ENCODE measurements at regions not wholly inside any gene's neighbourhood (a gene's known extent, or its start where the extent isn't known, plus 50 kb on each side); places are given as distances from the start of the nearest gene placed in this dataset.

DNA sequence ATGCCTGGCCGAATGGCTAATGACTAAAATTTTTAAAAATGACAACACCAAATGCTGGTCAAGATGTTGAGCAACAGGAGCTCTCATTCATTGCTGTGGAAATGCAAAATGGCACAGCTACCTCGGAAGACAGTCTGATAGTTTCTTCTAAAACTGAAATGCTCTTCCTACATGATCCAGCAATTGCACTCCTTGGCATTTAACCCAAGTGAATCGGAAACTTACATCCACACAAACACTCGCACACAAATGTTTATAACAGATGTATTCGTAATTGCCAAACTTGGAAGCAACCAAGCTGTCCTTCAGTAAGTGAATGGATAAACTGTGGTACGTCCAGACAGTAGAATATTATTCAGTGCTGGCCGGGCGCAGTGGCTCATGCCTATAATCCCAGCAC, 56.4 kb upstream of the NCOA3 start:
- Histone ChIP-seq H4K8ac (ENCODE audit: extremely low read depth, insufficient read depth, low read length) (no peak overlapping the region), H3K14ac (ENCODE audit: insufficient read length) (no peak overlapping the region), H3K4me3 (ENCODE audit: extremely low read depth in 1 of 4, insufficient read depth in 2 of 4, low read depth in 3 of 4, low read length in 4 of 4) (no peak overlapping the region), H3K79me1 (ENCODE audit: low read depth, low read length) (no peaks in the 10 kb centered on the region), H2AFZ (ENCODE audit: low read length) (no peak overlapping the region), H3K79me2 (ENCODE audit: control insufficient read depth in 1 of 2, insufficient read depth in 2 of 2, low read length in 2 of 2) (no peaks in the 10 kb centered on the region), H3K23me2 (ENCODE audit: low read depth, low read length) (no peaks in the 10 kb centered on the region), H3K27ac (ENCODE audit: low read depth, low read length) (no peak overlapping the region), H3K18ac (ENCODE audit: extremely low read depth, low read length) (no peak overlapping the region), H4K20me1 (replicated peaks in 1 of 2; ENCODE audit: control insufficient read depth in 1 of 2, insufficient read depth in 2 of 2, low read length in 2 of 2) (no peaks in the 10 kb centered on the region), H3K23ac (ENCODE audit: insufficient read length) (no peak overlapping the region), H2BK12ac (ENCODE audit: low read depth, low read length) (no peak overlapping the region), H3K27me3 (replicated peaks in 1 of 4; ENCODE audit: control insufficient read depth in 3 of 4, extremely low read depth in 1 of 4, insufficient read depth in 3 of 4, low read length in 3 of 4) (no peaks in the 10 kb centered on the region), H2AK5ac (ENCODE audit: low read depth, low read length) (no peak overlapping the region), H3K4me2 (ENCODE audit: insufficient read depth in 1 of 2, low read depth in 2 of 2, low read length in 2 of 2) (no peak overlapping the region), H3K56ac (replicated peaks; ENCODE audit: insufficient read length, low read depth, low read length) (no peak overlapping the region), H3K4ac (replicated peaks; ENCODE audit: insufficient read length, low read depth, low read length) (no peak overlapping the region), H2BK15ac (ENCODE audit: low read length) (no peak overlapping the region), H3K9ac (replicated peaks in 1 of 4; ENCODE audit: extremely low read depth in 1 of 4, low read depth in 3 of 4, low read length in 3 of 4) (no peak overlapping the region), H3K9me3 (ENCODE audit: insufficient read depth in 2 of 2, low read depth in 1 of 2, low read length in 1 of 2) (no peaks in the 10 kb centered on the region), H2BK5ac (ENCODE audit: low read depth, low read length) (no peak overlapping the region), H4K91ac (replicated peaks; ENCODE audit: insufficient read length, low read length) (no peak overlapping the region), H2BK20ac (ENCODE audit: low read length) (no peak overlapping the region), H2BK120ac (replicated peaks; ENCODE audit: low read depth, low read length) (no peak overlapping the region), H4K5ac (ENCODE audit: insufficient read length, low read depth, low read length) (no peak overlapping the region), H3K4me1 (replicated peaks in 1 of 4; ENCODE audit: control insufficient read depth in 3 of 4, insufficient read depth in 4 of 4, low read length in 3 of 4) (no peaks in the 10 kb centered on the region), H3K36me3 (ENCODE audit: control insufficient read depth in 2 of 4, insufficient read depth in 4 of 4, low read length in 3 of 4) (no peaks in the 10 kb centered on the region)
- WGBS, 2 experiments (ENCODE audit: extremely low coverage in 1 of 2, insufficient coverage in 1 of 2, insufficient read length in 1 of 2, insufficient replicate concordance in 2 of 2, low coverage in 1 of 2, low lambda C conversion rate in 2 of 2, missing lambda C conversion rate in 1 of 2) = 94% methylated on average over 8 of the region's 8 CpGs; no CpG with 5 or more reads in 1 of the 2 experiments
- DNase-seq (ENCODE audit: low read depth in 1 of 2, low spot score in 2 of 2) (no peak), FAIRE-seq (no peak)
- POLR2A ChIA-PET (ENCODE audit: partially characterized antibody) = interaction anchor here (0.7 kb wide), 1 partner anchor 27 kb away, joined by 3 read pairs; no protein-coding TSS in a partner anchor
- CTCF ChIA-PET (ENCODE audit: partially characterized antibody) = interaction anchor here (0.7 kb wide), 1 partner anchor 220 kb away, joined by 3 read pairs; no protein-coding TSS in a partner anchor
- TF ChIP-seq SAP30 (IDR thresholded peaks at IDR 0.05; ENCODE audit: insufficient read depth, insufficient replicate concordance, low read length) = no peak
- no peak for TF ChIP-seq JUND (IDR thresholded peaks at IDR 0.05; ENCODE audit: low read length)
- no peak for TF ChIP-seq ZNF274 (IDR thresholded peaks at IDR 0.05; ENCODE audit: borderline replicate concordance, extremely low read depth, low read length)
- TF ChIP-seq SP1 (IDR thresholded peaks at IDR 0.05; ENCODE audit: low read depth, low read length) = no peak
- TF ChIP-seq HDAC6 (IDR thresholded peaks at IDR 0.05; ENCODE audit: low read depth, low read length) = no peak
- TF ChIP-seq TCF12 (IDR thresholded peaks at IDR 0.05; ENCODE audit: low read depth, low read length) = no peak
- TF ChIP-seq EP300 (IDR thresholded peaks at IDR 0.05; ENCODE audit: borderline replicate concordance in 1 of 2, low read depth in 2 of 2, low read length in 2 of 2) = no peak
- TF ChIP-seq JUN (IDR thresholded peaks at IDR 0.05; ENCODE audit: low read depth, low read length) = no peak
- TF ChIP-seq POLR2A (IDR thresholded peaks at IDR 0.05; ENCODE audit: control extremely low read depth in 1 of 2, low read depth in 2 of 2, low read length in 2 of 2) = no peak
- no peak for TF ChIP-seq RAD21 (IDR thresholded peaks at IDR 0.05 in 1 of 2, conservative IDR thresholded peaks at IDR 0.05 in 1 of 2; ENCODE audit: low read depth in 2 of 2, low read length in 2 of 2)
